Sigmoid colon (tissue), 6 donors: ENCODE measurements at regions not wholly inside any gene's neighbourhood (a gene's known extent, or its start where the extent isn't known, plus 50 kb on each side); places are given as distances from the start of the nearest gene placed in this dataset.

Experiments used
- DNase-seq: peaks from one replicate; pipeline ENCODE4 v3.0.0-alpha.2; 2019
- H3K27ac ChIP-seq, 4 donors: fragments of 200-600 bp; sonication (generic); one replicate each; pipeline ENCODE4 v1.5.1; 2016 to 2019; ENCODE audit warnings: mild to moderate bottlenecking in 1 of 4
- H3K27me3 ChIP-seq, 3 donors: fragments of 200-600 bp; sonication (generic); one replicate each; pipeline ENCODE4 v1.5.1; 2019; ENCODE audit warnings: mild to moderate bottlenecking in 1 of 3
- H3K36me3 ChIP-seq, 4 donors: fragments of 200-600 bp; sonication (generic); one replicate each; pipeline ENCODE4 v1.5.1; 2016 to 2019
- H3K4me1 ChIP-seq, 4 donors: fragments of 200-600 bp; sonication (generic); one replicate each; pipeline ENCODE4 v1.5.1; 2017 to 2019
- H3K4me3 ChIP-seq, 4 donors: fragments of 200-600 bp; sonication (generic); one replicate each; pipeline ENCODE4 v1.5.1; 2017 to 2019; ENCODE audit warnings: mild to moderate bottlenecking in 2 of 4, moderate library complexity in 1 of 4
- H3K9me3 ChIP-seq, 4 donors: fragments of 200-600 bp in 3 of 4; sonication (generic) in 3 of 4; one replicate each; pipeline versions ENCODE4 v1.5.1 to v1.6.1; 2013 to 2019
- EP300 ChIP-seq, 4 donors: sonication (generic); formaldehyde crosslinking; IDR thresholded peaks; one replicate each; pipeline ENCODE4 v1.6.1; 2017; ENCODE audit warnings: antibody characterized with exemption in 4 of 4
- POLR2A ChIP-seq, 2 donors: fragments of 450-650 bp; IDR thresholded peaks; one replicate each; pipeline ENCODE4 v1.6.1; 2016; ENCODE audit warnings: antibody characterized with exemption in 2 of 2, mild to moderate bottlenecking in 2 of 2, moderate library complexity in 2 of 2
- POLR2AphosphoS5 ChIP-seq, 4 donors: sonication (generic); formaldehyde crosslinking; IDR thresholded peaks; one replicate each; pipeline ENCODE4 v1.6.1; 2017; ENCODE audit warnings: antibody characterized with exemption in 4 of 4
- WGBS, 2 donors: extraction: QIAGEN DNeasy Blood & Tissue Kit; methylation state at CpG; one replicate each; pipeline ENCODE4 v1.1.7; 2013; 5-methylcytosine and 5-hydroxymethylcytosine counted together
- intact Hi-C: fragments of 100-400 bp; cut with DNase I; formaldehyde crosslinking; loops from one replicate; pipeline ENCODE4 v1.15.1; 2023
- TF ChIP-seq, protein P1 (sequence below), 4 experiments: fragments of 450-650 bp in 3 of 4; fragments of 200-600 bp in 1 of 4; IDR thresholded peaks; one replicate each; pipeline ENCODE4 v1.5.1; 2016 to 2019; ENCODE audit warnings: antibody characterized with exemption in 4 of 4, mild to moderate bottlenecking in 3 of 4, moderate library complexity in 2 of 4
- donor health status: healthy with polysubstance abuse.
- donor health status: healthy.

DNA sequence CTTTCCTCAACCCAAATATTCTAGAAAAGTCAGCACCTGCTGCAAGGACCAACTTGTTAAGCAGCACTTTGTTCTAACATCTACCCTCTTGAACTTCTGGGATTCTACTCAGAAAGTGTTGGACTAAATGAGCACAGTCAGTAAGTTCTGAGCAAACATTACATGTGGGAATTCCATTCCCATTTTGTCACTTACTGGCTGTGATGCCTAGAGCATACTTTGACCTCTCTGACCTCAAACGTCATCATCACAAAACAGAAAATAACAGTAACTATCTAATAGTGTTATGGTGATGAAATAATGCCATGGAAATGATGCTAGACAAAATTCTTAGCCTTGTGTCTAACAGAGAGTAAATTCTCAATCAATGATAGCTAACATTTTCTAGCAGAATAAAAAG is 829.4 kb downstream of the EPHA7 start:
- Histone ChIP-seq H3K9me3 (no peaks in the 10 kb centered on the region), H3K27ac (peak overlapping the region in 1 of 4 donors; percentile 15), H3K27me3 (no peaks in the 10 kb centered on the region), H3K36me3 (no peaks in the 10 kb centered on the region), H3K4me3 (no peak overlapping the region), H3K4me1 (peaks cover 0 to 18% (median 6%) of the 10 kb centered on the region in 4 donors)
- DNase-seq = no peak
- TF ChIP-seq POLR2A (IDR thresholded peaks at IDR 0.05) (no peak), EP300 (IDR thresholded peaks at IDR 0.05) (no peak), POLR2AphosphoS5 (IDR thresholded peaks at IDR 0.05) (no peak)
- TF ChIP-seq, protein P1, sequence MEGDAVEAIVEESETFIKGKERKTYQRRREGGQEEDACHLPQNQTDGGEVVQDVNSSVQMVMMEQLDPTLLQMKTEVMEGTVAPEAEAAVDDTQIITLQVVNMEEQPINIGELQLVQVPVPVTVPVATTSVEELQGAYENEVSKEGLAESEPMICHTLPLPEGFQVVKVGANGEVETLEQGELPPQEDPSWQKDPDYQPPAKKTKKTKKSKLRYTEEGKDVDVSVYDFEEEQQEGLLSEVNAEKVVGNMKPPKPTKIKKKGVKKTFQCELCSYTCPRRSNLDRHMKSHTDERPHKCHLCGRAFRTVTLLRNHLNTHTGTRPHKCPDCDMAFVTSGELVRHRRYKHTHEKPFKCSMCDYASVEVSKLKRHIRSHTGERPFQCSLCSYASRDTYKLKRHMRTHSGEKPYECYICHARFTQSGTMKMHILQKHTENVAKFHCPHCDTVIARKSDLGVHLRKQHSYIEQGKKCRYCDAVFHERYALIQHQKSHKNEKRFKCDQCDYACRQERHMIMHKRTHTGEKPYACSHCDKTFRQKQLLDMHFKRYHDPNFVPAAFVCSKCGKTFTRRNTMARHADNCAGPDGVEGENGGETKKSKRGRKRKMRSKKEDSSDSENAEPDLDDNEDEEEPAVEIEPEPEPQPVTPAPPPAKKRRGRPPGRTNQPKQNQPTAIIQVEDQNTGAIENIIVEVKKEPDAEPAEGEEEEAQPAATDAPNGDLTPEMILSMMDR (IDR thresholded peaks at IDR 0.05) = no peak
- intact Hi-C loops = no loop called here
- WGBS, 2 donors = 35 to 49% methylated on average over 1 of the region's 1 CpG

DNA sequence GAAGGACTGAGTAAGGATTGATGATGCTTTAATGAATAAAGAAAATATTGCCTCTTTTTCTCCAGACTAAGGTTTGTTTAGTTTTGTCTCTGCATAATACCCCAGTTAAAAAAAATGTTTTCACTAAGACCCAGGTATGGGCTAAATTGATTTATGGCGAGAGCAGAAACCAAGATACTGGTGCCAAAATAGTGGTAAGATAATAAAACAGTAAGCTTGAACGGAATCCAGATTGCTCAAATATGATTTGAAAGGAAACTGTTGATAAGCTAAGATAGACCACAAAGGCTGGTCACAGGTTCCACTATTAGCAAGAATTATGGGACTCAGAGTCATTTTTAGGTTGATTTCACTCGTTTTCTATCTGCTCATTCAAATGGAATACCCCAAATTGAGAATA is 831.2 kb downstream of the EPHA7 start:
- TF ChIP-seq POLR2AphosphoS5 (IDR thresholded peaks at IDR 0.05) (no peak), POLR2A (IDR thresholded peaks at IDR 0.05) (no peak)
- 28 to 31% methylated on average over 3 of the region's 3 CpGs for WGBS, 2 donors
- H3K27me3 ChIP-seq = no peaks in the 10 kb centered on the region
- H3K4me1 ChIP-seq = peaks cover 0 to 18% (median 6%) of the 10 kb centered on the region in 4 donors
- H3K36me3 ChIP-seq = no peaks in the 10 kb centered on the region
- no peak for DNase-seq
- no peak overlapping the region for H3K27ac ChIP-seq
- intact Hi-C loops = no loop called here
- H3K4me3 ChIP-seq = no peak overlapping the region
- H3K9me3 ChIP-seq = no peaks in the 10 kb centered on the region

DNA sequence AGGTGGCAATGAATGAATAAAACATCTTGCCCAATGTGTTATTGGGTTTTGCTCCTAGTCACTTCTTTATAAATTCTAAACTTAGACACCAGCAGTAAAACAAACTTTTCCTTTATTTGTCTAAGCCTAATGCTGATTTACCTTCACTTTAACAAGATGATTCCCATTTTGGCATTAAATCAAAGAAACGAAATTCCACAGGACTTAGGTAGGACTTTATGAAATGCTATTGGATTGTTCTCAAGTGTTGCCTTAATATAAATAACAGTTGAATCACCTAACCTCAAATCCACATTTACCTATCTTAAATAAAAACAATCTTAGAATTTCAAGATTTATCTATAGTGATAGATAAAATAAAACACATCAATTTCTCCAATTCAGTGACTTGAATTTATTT is 831.8 kb downstream of the EPHA7 start:
- intact Hi-C loops = no loop called here
- no peak for DNase-seq
- 17 to 55% methylated on average over 1 of the region's 1 CpG for WGBS, 2 donors

DNA sequence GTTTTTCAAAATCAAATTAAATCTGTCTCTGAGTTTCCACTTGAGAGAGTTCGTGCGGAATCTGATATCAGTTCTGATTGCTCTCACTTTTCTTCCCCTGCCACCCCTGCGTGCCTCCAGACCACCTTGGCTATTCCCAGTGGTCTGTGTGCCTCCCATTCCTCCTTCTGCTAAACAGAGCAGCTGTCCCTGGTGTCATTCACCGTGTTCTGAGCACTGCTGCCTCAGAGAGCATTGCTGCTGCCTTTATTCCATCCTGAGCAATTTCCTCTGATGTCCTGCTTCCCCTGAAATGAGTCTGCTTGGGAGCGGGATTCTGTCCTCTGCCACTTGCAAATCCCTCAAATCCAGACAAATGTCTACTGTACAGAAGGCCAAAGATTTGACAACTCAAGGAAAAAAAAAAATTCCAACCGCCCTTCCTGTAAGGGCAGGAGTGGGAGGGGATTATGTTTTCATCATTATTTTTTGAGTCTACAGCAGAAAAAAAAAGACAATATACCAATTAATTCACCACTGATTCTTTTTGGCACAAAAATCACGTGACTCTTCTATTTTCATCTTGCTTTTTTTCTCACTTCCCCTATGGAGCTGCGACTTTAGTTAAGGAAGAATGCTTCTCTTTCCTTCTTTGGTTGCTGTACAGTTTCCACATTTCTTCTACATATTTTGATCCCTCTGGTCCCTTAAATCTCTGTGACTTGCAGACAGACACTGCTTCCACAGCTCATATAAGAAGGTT is 833.0 kb downstream of the EPHA7 start:
- Histone ChIP-seq H3K27ac (no peak overlapping the region), H3K9me3 (no peaks in the 10 kb centered on the region), H3K4me1 (peaks cover 0 to 15% (median 6%) of the 10 kb centered on the region in 4 donors), H3K4me3 (no peak overlapping the region), H3K27me3 (no peaks in the 10 kb centered on the region), H3K36me3 (no peaks in the 10 kb centered on the region)
- 62 to 70% methylated on average over 8 of the region's 8 CpGs for WGBS, 2 donors
- no peak for DNase-seq
- intact Hi-C loops = no loop called here
- TF ChIP-seq EP300 (IDR thresholded peaks at IDR 0.05) (no peak), POLR2A (IDR thresholded peaks at IDR 0.05) (no peak), POLR2AphosphoS5 (IDR thresholded peaks at IDR 0.05) (no peak)
- TF ChIP-seq, protein P1 (IDR thresholded peaks at IDR 0.05) = no peak

More for the DNA sequence above, 831.8 kb downstream of the EPHA7 start:
- H3K36me3 ChIP-seq = no peaks in the 10 kb centered on the region
- H3K27ac ChIP-seq = no peak overlapping the region
- H3K9me3 ChIP-seq = no peaks in the 10 kb centered on the region
- no peaks in the 10 kb centered on the region for H3K27me3 ChIP-seq
- TF ChIP-seq POLR2A (IDR thresholded peaks at IDR 0.05) (no peak), EP300 (IDR thresholded peaks at IDR 0.05) (no peak), POLR2AphosphoS5 (IDR thresholded peaks at IDR 0.05) (no peak)
- TF ChIP-seq, protein P1 (IDR thresholded peaks at IDR 0.05) = no peak
- peaks cover 0 to 18% (median 6%) of the 10 kb centered on the region in 4 donors for H3K4me1 ChIP-seq
- H3K4me3 ChIP-seq = no peak overlapping the region

DNA sequence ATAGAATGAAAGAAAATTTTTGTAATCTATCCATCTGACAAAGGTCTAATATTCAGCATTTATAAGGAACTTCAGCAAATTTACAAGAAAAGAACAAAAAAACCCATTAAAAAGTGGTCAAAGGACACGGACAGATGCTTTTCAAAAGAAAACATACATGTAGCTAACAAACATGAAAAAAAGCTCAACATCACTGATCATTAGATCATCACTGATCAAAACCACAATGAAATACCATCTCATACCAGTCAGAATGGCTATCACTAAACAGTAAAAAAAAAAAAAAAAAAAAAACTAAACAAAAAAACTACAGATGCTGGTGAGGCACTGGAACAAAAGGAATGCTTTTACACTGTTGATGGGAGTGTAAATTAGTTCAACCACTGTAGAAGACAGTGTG is 837.1 kb downstream of the EPHA7 start:
- 79 to 83% methylated on average over 1 of the region's 1 CpG for WGBS, 2 donors
- peaks cover 0 to 3% (median 0%) of the 10 kb centered on the region in 4 donors for H3K9me3 ChIP-seq
- H3K4me1 ChIP-seq = peaks cover 0 to 3% (median under 1%) of the 10 kb centered on the region in 4 donors
- DNase-seq = no peak
- no peak overlapping the region for H3K27ac ChIP-seq
- intact Hi-C loops = no loop called here
- TF ChIP-seq EP300 (IDR thresholded peaks at IDR 0.05) = no peak
- no peak for TF ChIP-seq POLR2AphosphoS5 (IDR thresholded peaks at IDR 0.05)
- TF ChIP-seq, protein P1 (IDR thresholded peaks at IDR 0.05) = no peak
- no peak for TF ChIP-seq POLR2A (IDR thresholded peaks at IDR 0.05)
- H3K4me3 ChIP-seq = no peak overlapping the region
- no peaks in the 10 kb centered on the region for H3K27me3 ChIP-seq
- no peaks in the 10 kb centered on the region for H3K36me3 ChIP-seq
